IMR-90 (cell line): ENCODE measurements at regions not wholly inside any gene's neighbourhood (a gene's known extent, or its start where the extent isn't known, plus 50 kb on each side); places are given as distances from the start of the nearest gene placed in this dataset.

ENCODE experiments used
- ATAC-seq: fragments of 200-7000 bp; cut with Tn5 transposase; 2 replicates; pipeline ENCODE4 v1.9.1; 2020; ENCODE audit warnings: low read depth, mild to moderate bottlenecking, moderate library complexity
- BruUV-seq: library from RNA; stranded (reverse); fragments of 400-500 nt; replicated peaks from 2 replicates; lab custom pipeline; 2021; lab: Mats Ljungman, UMichigan
- CTCF ChIA-PET: fragments of 300-600 bp; formaldehyde crosslinking; extraction: SDS; loops from one replicate; lab custom pipeline; 2021; ENCODE audit warnings: antibody characterized with exemption; lab: Yijun Ruan, JAX
- POLR2A ChIA-PET: fragments of 300-600 bp; sonication (Branson Sonifier 250); formaldehyde crosslinking; loops from one replicate; lab custom pipeline; 2022; ENCODE audit warnings: antibody characterized with exemption; ENCODE audit not compliant: unreplicated experiment; lab: Charles Lee
- DNase-seq: peaks from one replicate; pipeline ENCODE4 v3.0.0; 2013
- H2AFZ ChIP-seq: replicated peaks from 2 replicates; pipeline ENCODE3; 2013; ENCODE audit warnings: low read length, mild to moderate bottlenecking; ENCODE audit not compliant: poor library complexity
- H2AK5ac ChIP-seq: 2 replicates; pipeline ENCODE4 v1.6.1; 2013; ENCODE audit warnings: low read depth, low read length, inconsistent platforms
- H2AK9ac ChIP-seq: replicated peaks from 2 replicates; pipeline ENCODE3; 2013; ENCODE audit warnings: mild to moderate bottlenecking, low read depth, low read length, moderate library complexity; ENCODE audit not compliant: poor library complexity
- H2BK120ac ChIP-seq: 2 replicates; pipeline ENCODE4 v1.6.1; 2013; ENCODE audit warnings: low read depth, low read length, inconsistent platforms
- H2BK15ac ChIP-seq: 3 replicates; pipeline ENCODE4 v1.6.1; 2013; ENCODE audit warnings: low read depth, low read length, inconsistent platforms
- H2BK20ac ChIP-seq: 2 replicates; pipeline ENCODE4 v1.6.1; 2013; ENCODE audit warnings: low read depth, mild to moderate bottlenecking, inconsistent platforms, low read length, moderate library complexity
- H2BK5ac ChIP-seq: 2 replicates; pipeline ENCODE4 v1.6.1; 2013; ENCODE audit warnings: mild to moderate bottlenecking, low read depth, low read length, inconsistent platforms; ENCODE audit not compliant: poor library complexity, severe bottlenecking
- H3K14ac ChIP-seq: replicated peaks from 2 replicates; pipeline ENCODE4 v1.6.1; 2013; ENCODE audit warnings: low read depth, low read length, inconsistent platforms
- H3K18ac ChIP-seq: 2 replicates; pipeline ENCODE4 v1.6.1; 2013; ENCODE audit warnings: low read depth, low read length, control low read depth
- H3K23ac ChIP-seq: 2 replicates; pipeline ENCODE4 v1.6.1; 2013; ENCODE audit warnings: low read depth, low read length, inconsistent platforms
- H3K27ac ChIP-seq: 2 replicates; pipeline ENCODE4 v1.5.1; 2013; ENCODE audit warnings: mild to moderate bottlenecking, control low read depth, low read length; ENCODE audit not compliant: insufficient read depth
- H3K27me3 ChIP-seq: 2 replicates; pipeline ENCODE4 v1.6.1; 2013; ENCODE audit warnings: low read length; ENCODE audit not compliant: control insufficient read depth, insufficient read depth
- H3K36me3 ChIP-seq: 2 replicates; pipeline ENCODE4 v1.6.1; 2013; ENCODE audit warnings: low read length, mixed read lengths; ENCODE audit not compliant: control insufficient read depth, insufficient read depth
- H3K4ac ChIP-seq: 2 replicates; pipeline ENCODE4 v1.6.1; 2013; ENCODE audit warnings: low read depth, low read length, inconsistent platforms
- H3K4me1 ChIP-seq: 2 replicates; pipeline ENCODE4 v1.6.1; 2013; ENCODE audit warnings: low read length, mixed read lengths; ENCODE audit not compliant: control insufficient read depth, insufficient read depth
- H3K4me2 ChIP-seq: 2 replicates; pipeline ENCODE4 v1.6.1; 2013; ENCODE audit warnings: low read depth, mild to moderate bottlenecking, control low read depth, low read length, moderate library complexity
- H3K4me3 ChIP-seq: 2 replicates; pipeline ENCODE4 v1.5.1; 2013; ENCODE audit warnings: low read depth, mild to moderate bottlenecking, control low read depth, low read length, moderate library complexity; ENCODE audit not compliant: insufficient read depth
- H3K56ac ChIP-seq: 2 replicates; pipeline ENCODE4 v1.6.1; 2013; ENCODE audit warnings: low read length, inconsistent platforms; ENCODE audit not compliant: insufficient read depth; ENCODE audit errors: extremely low read depth
- H3K79me1 ChIP-seq, 2 experiments: 2 replicates each; pipeline ENCODE4 v1.6.1; 2013; ENCODE audit warnings: low read length in 2 of 2, inconsistent platforms in 1 of 2, low read depth in 1 of 2
- H3K9ac ChIP-seq: 2 replicates; pipeline ENCODE4 v1.6.1; 2013; ENCODE audit warnings: low read depth, low read length, control low read depth
- H3K9me1 ChIP-seq: 2 replicates; pipeline ENCODE4 v1.6.1; 2013; ENCODE audit warnings: low read length, inconsistent platforms; ENCODE audit not compliant: insufficient read depth
- H3K9me3 ChIP-seq: 2 replicates; pipeline ENCODE4 v1.6.1; 2013; ENCODE audit warnings: low read length; ENCODE audit not compliant: control insufficient read depth, insufficient read depth
- H4K20me1 ChIP-seq: 2 replicates; pipeline ENCODE4 v1.6.1; 2013; ENCODE audit warnings: low read length, inconsistent platforms; ENCODE audit not compliant: insufficient read depth
- H4K5ac ChIP-seq: 2 replicates; pipeline ENCODE4 v1.6.1; 2013; ENCODE audit warnings: mild to moderate bottlenecking, low read depth, low read length, control low read depth
- H4K8ac ChIP-seq, 2 experiments: 2 replicates each; pipeline ENCODE4 v1.6.1; 2013; ENCODE audit warnings: low read depth in 2 of 2, low read length in 2 of 2, control low read depth in 1 of 2, inconsistent platforms in 1 of 2
- H4K91ac ChIP-seq: 2 replicates; pipeline ENCODE4 v1.6.1; 2013; ENCODE audit warnings: low read depth, low read length, inconsistent platforms; ENCODE audit not compliant: insufficient read depth
- BHLHE40 ChIP-seq: fragments of 150-350 bp; IDR thresholded peaks from 2 replicates; pipeline ENCODE4 v1.6.1; 2016; ENCODE audit warnings: mild to moderate bottlenecking, low read depth, low read length
- CEBPB ChIP-seq: IDR thresholded peaks from 2 replicates; pipeline ENCODE4 v1.6.1; 2012; ENCODE audit warnings: low read depth, low read length, improper control_type of control experiment
- CHD1 ChIP-seq: IDR thresholded peaks from 2 replicates; pipeline ENCODE4 v1.6.1; 2012; ENCODE audit warnings: low read depth, low read length, improper control_type of control experiment
- CTCF ChIP-seq: conservative IDR thresholded peaks from 2 replicates; pipeline ENCODE4 v1.5.1; 2012; ENCODE audit warnings: mild to moderate bottlenecking, low read depth, low read length, improper control_type of control experiment
- FOS ChIP-seq: fragments of 150-350 bp; IDR thresholded peaks from 2 replicates; pipeline ENCODE4 v1.6.1; 2016; ENCODE audit warnings: low read depth, low read length
- MAFK ChIP-seq: IDR thresholded peaks from 2 replicates; pipeline ENCODE4 v1.6.1; 2012; ENCODE audit warnings: low read depth, low read length, improper control_type of control experiment
- MAZ ChIP-seq: IDR thresholded peaks from 2 replicates; pipeline ENCODE4 v1.6.1; 2012; ENCODE audit warnings: low read depth, mild to moderate bottlenecking, low read length, improper control_type of control experiment, moderate library complexity, borderline replicate concordance
- MXI1 ChIP-seq: IDR thresholded peaks from 2 replicates; pipeline ENCODE4 v1.6.1; 2012; ENCODE audit warnings: low read depth, mild to moderate bottlenecking, low read length, moderate library complexity, borderline replicate concordance
- NFE2L2 ChIP-seq: fragments of 150-350 bp; IDR thresholded peaks from 2 replicates; pipeline ENCODE4 v1.6.1; 2016; ENCODE audit warnings: low read depth, mild to moderate bottlenecking, low read length
- POLR2A ChIP-seq: IDR thresholded peaks from 2 replicates; pipeline ENCODE4 v1.6.1; 2012; ENCODE audit warnings: mild to moderate bottlenecking, low read depth, low read length
- RAD21 ChIP-seq: IDR thresholded peaks from 2 replicates; pipeline ENCODE4 v1.6.1; 2012; ENCODE audit warnings: low read length, improper control_type of control experiment
- RCOR1 ChIP-seq: IDR thresholded peaks from 2 replicates; pipeline ENCODE4 v1.6.1; 2012; ENCODE audit warnings: mild to moderate bottlenecking, low read length, improper control_type of control experiment; ENCODE audit not compliant: insufficient replicate concordance
- RFX5 ChIP-seq: IDR thresholded peaks from 2 replicates; pipeline ENCODE4 v1.8.0; 2012; ENCODE audit warnings: low read depth, mild to moderate bottlenecking, low read length, moderate library complexity
- SMC3 ChIP-seq: fragments of 150-350 bp; IDR thresholded peaks from 2 replicates; pipeline ENCODE4 v1.6.1; 2016; ENCODE audit warnings: low read depth, mild to moderate bottlenecking, antibody characterized with exemption, low read length, moderate library complexity
- USF2 ChIP-seq: fragments of 150-350 bp; IDR thresholded peaks from 2 replicates; pipeline ENCODE4 v1.6.1; 2017; ENCODE audit warnings: mild to moderate bottlenecking, antibody characterized with exemption, low read length, low read depth
- WGBS, 2 experiments: methylation state at CpG; one replicate each; pipeline versions ENCODE4 v1.1.5 to v1.1.7; 2013; ENCODE audit warnings: missing lambda C conversion rate in 2 of 2; ENCODE audit not compliant: insufficient read length in 1 of 2; ENCODE audit errors: extremely low coverage in 2 of 2; 5-methylcytosine and 5-hydroxymethylcytosine counted together
- dilution Hi-C: fragments of 300-500 bp; cut with HindIII; formaldehyde crosslinking; loops from one replicate; pipeline ENCODE4 v1.14.3; 2018; ENCODE audit warnings: low sequenced_read_pairs; ENCODE audit not compliant: unreplicated experiment
- in situ Hi-C: fragments of 300-500 bp; cut with MboI; formaldehyde crosslinking; loops from 3 replicates; pipeline ENCODE4 v1.14.3; 2019; ENCODE audit warnings: low sequenced_read_pairs, inconsistent platforms, mixed read lengths
- intact Hi-C: fragments of 100-400 bp; cut with micrococcal nuclease; formaldehyde crosslinking; loops from 2 replicates; pipeline ENCODE4 v1.10.0; 2022
- TF ChIP-seq, protein P1 (sequence below): fragments of 150-350 bp; IDR thresholded peaks from 2 replicates; pipeline ENCODE4 v1.6.1; 2016; ENCODE audit warnings: low read depth, mild to moderate bottlenecking, low read length, moderate library complexity, borderline replicate concordance

- Histone ChIP-seq H3K79me1 (no peaks in the 10 kb centered on the region), H2AK5ac (no peak overlapping the region), H3K56ac (no peak overlapping the region), H2BK5ac (no peak overlapping the region), H4K5ac (no peak overlapping the region), H3K4me1 (no peaks in the 10 kb centered on the region), H3K4me2 (no peak overlapping the region), H2BK20ac (no peak overlapping the region), H3K4ac (no peak overlapping the region), H3K9me1 (no peaks in the 10 kb centered on the region), H3K23ac (no peak overlapping the region), H4K91ac (no peak overlapping the region), H3K14ac (no peak overlapping the region), H2BK120ac (no peak overlapping the region), H3K27ac (no peak overlapping the region), H3K36me3 (no peaks in the 10 kb centered on the region), H3K18ac (no peak overlapping the region), H3K9me3 (no peaks in the 10 kb centered on the region), H4K8ac (no peak overlapping the region), H3K9ac (no peak overlapping the region), H3K27me3 (no peaks in the 10 kb centered on the region), H2AFZ (no peak overlapping the region), H3K4me3 (no peak overlapping the region), H4K20me1 (no peaks in the 10 kb centered on the region), H2AK9ac (no peak overlapping the region), H2BK15ac (no peak overlapping the region)
- intact Hi-C loops: no loop called here
- WGBS, 2 experiments: 83% methylated on average over 1 of the region's 3 CpGs; no CpG with 5 or more reads in 1 of the 2 experiments
- dilution Hi-C loops: no loop called here
- in situ Hi-C loops: no loop called here
- ChIA-PET CTCF (no interaction called here), POLR2A (no interaction called here)
- no peak for TF ChIP-seq MXI1
- no peak for TF ChIP-seq SMC3
- TF ChIP-seq MAFK: no peak
- TF ChIP-seq CTCF: no peak
- no peak for TF ChIP-seq POLR2A
- TF ChIP-seq, protein P1, sequence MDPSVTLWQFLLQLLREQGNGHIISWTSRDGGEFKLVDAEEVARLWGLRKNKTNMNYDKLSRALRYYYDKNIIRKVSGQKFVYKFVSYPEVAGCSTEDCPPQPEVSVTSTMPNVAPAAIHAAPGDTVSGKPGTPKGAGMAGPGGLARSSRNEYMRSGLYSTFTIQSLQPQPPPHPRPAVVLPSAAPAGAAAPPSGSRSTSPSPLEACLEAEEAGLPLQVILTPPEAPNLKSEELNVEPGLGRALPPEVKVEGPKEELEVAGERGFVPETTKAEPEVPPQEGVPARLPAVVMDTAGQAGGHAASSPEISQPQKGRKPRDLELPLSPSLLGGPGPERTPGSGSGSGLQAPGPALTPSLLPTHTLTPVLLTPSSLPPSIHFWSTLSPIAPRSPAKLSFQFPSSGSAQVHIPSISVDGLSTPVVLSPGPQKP: no peak
- TF ChIP-seq RAD21: no peak
- TF ChIP-seq CEBPB: no peak
- TF ChIP-seq MAZ: no peak
- no peak for TF ChIP-seq BHLHE40
- no peak for TF ChIP-seq CHD1
- TF ChIP-seq NFE2L2: no peak
- TF ChIP-seq FOS: no peak
- no peak for TF ChIP-seq USF2
- TF ChIP-seq RCOR1: no peak
- TF ChIP-seq RFX5: no peak
- BruUV-seq: no TSS peak
- DNase-seq (no peak), ATAC-seq (no peak)
Observed at GRCh38 chr2:49702740-49703139, 548.4 kb upstream of the FSHR start.
